ES-I3 (cell line): ENCODE measurements at regions not wholly inside any gene's neighbourhood (a gene's known extent, or its start where the extent isn't known, plus 50 kb on each side); places are given as distances from the start of the nearest gene placed in this dataset.
"Not testable (repeated sequence)": the region's sequence is repeated elsewhere in the genome, so short reads cannot be mapped to it uniquely, and the experiment has no call there.

Source experiments
- H3K36me3 ChIP-seq: 2 replicates; pipeline ENCODE4 v1.6.1; 2013; ENCODE audit warnings: mild to moderate bottlenecking, low read length, control low read depth, moderate library complexity; ENCODE audit not compliant: insufficient read depth
- H3K4me1 ChIP-seq: 2 replicates; pipeline ENCODE4 v1.6.1; 2013; ENCODE audit warnings: mild to moderate bottlenecking, control low read depth, low read length; ENCODE audit not compliant: insufficient read depth
- H3K9ac ChIP-seq: 2 replicates; pipeline ENCODE4 v1.6.1; 2013; ENCODE audit warnings: low read depth, mild to moderate bottlenecking, low read length, moderate library complexity
- H3K9me3 ChIP-seq: 2 replicates; pipeline ENCODE4 v1.6.1; 2013; ENCODE audit warnings: mild to moderate bottlenecking, low read length, moderate library complexity; ENCODE audit not compliant: control insufficient read depth, insufficient read depth

- Histone ChIP-seq H3K4me1 (peaks cover 7% of the 10 kb centered on the region; the same call in 1 of the 2 replicates), H3K9ac (no peak overlapping the region), H3K9me3 (no peaks in the 10 kb centered on the region)
Observed at GRCh38 chr1:229003233-229004031, 267.5 kb upstream of the RAB4A start.

GRCh38 chr1:229004066-229004833 lies 266.7 kb upstream of the RAB4A start:
- no peaks in the 10 kb centered on the region for H3K9me3 ChIP-seq
- no peaks in the 10 kb centered on the region for H3K36me3 ChIP-seq
- no peak overlapping the region for H3K9ac ChIP-seq

More at GRCh38 chr1:229003233-229004031, 267.5 kb upstream of the RAB4A start:
- no peaks in the 10 kb centered on the region for H3K36me3 ChIP-seq

GRCh38 chr1:229005097-229005496 lies 265.8 kb upstream of the RAB4A start:
- H3K36me3 ChIP-seq = no peaks in the 10 kb centered on the region
- H3K4me1 ChIP-seq = peaks cover 7% of the 10 kb centered on the region; the same call in 1 of the 2 replicates
- no peak overlapping the region for H3K9ac ChIP-seq
- H3K9me3 ChIP-seq = no peaks in the 10 kb centered on the region

More at GRCh38 chr1:229004066-229004833, 266.7 kb upstream of the RAB4A start:
- H3K4me1 ChIP-seq = peaks cover 7% of the 10 kb centered on the region; the same call in 1 of the 2 replicates

- no peaks in the 10 kb centered on the region for H3K9me3 ChIP-seq
- no peaks in the 10 kb centered on the region for H3K36me3 ChIP-seq
- no peak overlapping the region for H3K9ac ChIP-seq
- peaks cover 7% of the 10 kb centered on the region; the same call in 1 of the 2 replicates for H3K4me1 ChIP-seq
Observed at GRCh38 chr1:229005556-229005955, 265.4 kb upstream of the RAB4A start.

- peaks cover 7% of the 10 kb centered on the region; the same call in 1 of the 2 replicates for H3K4me1 ChIP-seq
- no peak overlapping the region for H3K9ac ChIP-seq
- no peaks in the 10 kb centered on the region for H3K9me3 ChIP-seq
- H3K36me3 ChIP-seq = no peaks in the 10 kb centered on the region
Observed at GRCh38 chr1:229006121-229006870, 264.6 kb upstream of the RAB4A start.

GRCh38 chr1:229007167-229007566 lies 263.7 kb upstream of the RAB4A start:
- Histone ChIP-seq H3K9me3 (no peaks in the 10 kb centered on the region), H3K9ac (no peak overlapping the region), H3K36me3 (no peaks in the 10 kb centered on the region), H3K4me1 (peaks cover 7% of the 10 kb centered on the region; the same call in 1 of the 2 replicates)

- Histone ChIP-seq H3K36me3 (no peaks in the 10 kb centered on the region), H3K4me1 (peaks cover 7% of the 10 kb centered on the region; the same call in 1 of the 2 replicates), H3K9me3 (no peaks in the 10 kb centered on the region), H3K9ac (no peak overlapping the region)
Observed at GRCh38 chr1:229007701-229008100, 263.2 kb upstream of the RAB4A start.

GRCh38 chr1:229008347-229008746 lies 262.6 kb upstream of the RAB4A start:
- H3K36me3 ChIP-seq, H3K9ac ChIP-seq, H3K9me3 ChIP-seq, H3K4me1 ChIP-seq: not testable (repeated sequence)

GRCh38 chr1:229011022-229011421 lies 259.9 kb upstream of the RAB4A start:
- no peaks in the 10 kb centered on the region for H3K36me3 ChIP-seq
- H3K9ac ChIP-seq = no peak overlapping the region
- peaks cover 5% of the 10 kb centered on the region; the same call in 1 of the 2 replicates for H3K4me1 ChIP-seq
- H3K9me3 ChIP-seq = no peaks in the 10 kb centered on the region

- Histone ChIP-seq H3K9me3 (no peaks in the 10 kb centered on the region), H3K9ac (no peak overlapping the region), H3K4me1 (peaks cover 5% of the 10 kb centered on the region; the same call in 1 of the 2 replicates), H3K36me3 (no peaks in the 10 kb centered on the region)
Observed at GRCh38 chr1:229012823-229013222, 258.1 kb upstream of the RAB4A start.

- Histone ChIP-seq H3K4me1 (peaks cover 5% of the 10 kb centered on the region; the same call in 1 of the 2 replicates), H3K36me3 (no peaks in the 10 kb centered on the region), H3K9me3 (no peaks in the 10 kb centered on the region), H3K9ac (no peak overlapping the region)
Observed at GRCh38 chr1:229013981-229014380, 256.9 kb upstream of the RAB4A start.

GRCh38 chr1:229015806-229016205 lies 255.1 kb upstream of the RAB4A start:
- H3K4me1 ChIP-seq = peaks cover 5% of the 10 kb centered on the region; the same call in 1 of the 2 replicates
- H3K36me3 ChIP-seq = no peaks in the 10 kb centered on the region
- no peak overlapping the region for H3K9ac ChIP-seq
- no peaks in the 10 kb centered on the region for H3K9me3 ChIP-seq

- H3K4me1 ChIP-seq = peaks cover 5% of the 10 kb centered on the region; the same call in 1 of the 2 replicates
- no peaks in the 10 kb centered on the region for H3K36me3 ChIP-seq
- no peak overlapping the region for H3K9ac ChIP-seq
- no peaks in the 10 kb centered on the region for H3K9me3 ChIP-seq
Observed at GRCh38 chr1:229017091-229017490, 253.8 kb upstream of the RAB4A start.

- Histone ChIP-seq H3K36me3 (no peaks in the 10 kb centered on the region), H3K9me3 (no peaks in the 10 kb centered on the region), H3K9ac (no peak overlapping the region), H3K4me1 (peaks cover 5% of the 10 kb centered on the region; the same call in 1 of the 2 replicates)
Observed at GRCh38 chr1:229018674-229019295, 252.1 kb upstream of the RAB4A start.
